22Rv1 (cell line): ENCODE measurements at regions not wholly inside any gene's neighbourhood (a gene's known extent, or its start where the extent isn't known, plus 50 kb on each side); places are given as distances from the start of the nearest gene placed in this dataset.
A peak's percentile ranks its signal among the peaks of the same experiment; 100 is the strongest.

Experiments used
- CTCF ChIP-seq: fragments of 450-650 bp; IDR thresholded peaks from 2 replicates; pipeline ENCODE4 v1.5.1; 2017; ENCODE audit warnings: mild to moderate bottlenecking
- ZFX ChIP-seq: fragments of 450-650 bp; IDR thresholded peaks from 2 replicates; pipeline ENCODE4 v1.6.1; 2017; ENCODE audit warnings: antibody characterized with exemption, borderline replicate concordance

GRCh38 chr11:128157423-128158298, 429.7 kb downstream of the ETS1 start:
- peak; percentile 91 for TF ChIP-seq CTCF
- no peak for TF ChIP-seq ZFX
